ENCODE measurements at regions not wholly inside any gene's neighbourhood (a gene's known extent, or its start where the extent isn't known, plus 50 kb on each side); places are given as distances from the start of the nearest gene placed in this dataset.
"Not testable (repeated sequence)": the region's sequence is repeated elsewhere in the genome, so short reads cannot be mapped to it uniquely, and the experiment has no call there.

DNA sequence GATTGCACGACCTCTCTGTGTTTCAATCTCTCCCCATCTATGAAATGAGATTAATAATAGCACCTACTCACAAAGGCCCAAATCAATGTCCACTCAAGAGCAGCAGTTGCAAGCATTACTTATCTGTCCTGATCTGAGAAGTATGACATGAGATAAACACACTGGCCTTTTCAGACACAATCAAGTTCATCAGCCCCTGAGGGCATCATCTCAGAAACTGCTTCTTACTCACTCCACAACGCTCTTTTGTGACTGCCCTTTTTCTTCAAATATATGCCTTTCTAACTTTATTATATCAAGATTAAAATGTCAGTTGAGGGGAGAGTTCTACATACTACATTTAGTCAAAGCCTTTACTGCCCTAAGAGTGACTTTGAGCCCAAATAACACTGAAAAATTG, 371.9 kb upstream of the SPAG17 start:
- 64% methylated on average over 2 of the region's 2 CpGs for WGBS (ENCODE audit: insufficient coverage)
- no peaks in the 10 kb centered on the region for H3K36me3 ChIP-seq (ENCODE audit: control insufficient read depth, insufficient read depth, low read length)
- Mint-ChIP-seq H3K27ac (no peak overlapping the region), H3K4me1 (no peaks in the 10 kb centered on the region), H3K9me3 (peaks cover 11 to 16% of the 10 kb centered on the region in 2 donors), H3K36me3 (no peaks in the 10 kb centered on the region), H3K4me3 (no peak overlapping the region), H3K27me3 (ENCODE audit: low read depth in 2 of 2) (no peaks in the 10 kb centered on the region)
- H3K27me3 ChIP-seq (ENCODE audit: control insufficient read depth, insufficient read depth, low read length) = no peaks in the 10 kb centered on the region
- H3K9me3 ChIP-seq (ENCODE audit: control insufficient read depth, insufficient read depth, low read length) = no peaks in the 10 kb centered on the region
- intact Hi-C loops (cut with micrococcal nuclease) = no loop called here
- no peak overlapping the region for H3K4me3 ChIP-seq (ENCODE audit: low read length)
- no peak for TF ChIP-seq CTCF (IDR thresholded peaks at IDR 0.05)
- no peaks in the 10 kb centered on the region for H3K4me1 ChIP-seq (ENCODE audit: control insufficient read depth, insufficient read depth, low read length)
- no peak overlapping the region for H3K27ac ChIP-seq (ENCODE audit: low read length)
- DNase-seq (no peak), ATAC-seq (no peak)

DNA sequence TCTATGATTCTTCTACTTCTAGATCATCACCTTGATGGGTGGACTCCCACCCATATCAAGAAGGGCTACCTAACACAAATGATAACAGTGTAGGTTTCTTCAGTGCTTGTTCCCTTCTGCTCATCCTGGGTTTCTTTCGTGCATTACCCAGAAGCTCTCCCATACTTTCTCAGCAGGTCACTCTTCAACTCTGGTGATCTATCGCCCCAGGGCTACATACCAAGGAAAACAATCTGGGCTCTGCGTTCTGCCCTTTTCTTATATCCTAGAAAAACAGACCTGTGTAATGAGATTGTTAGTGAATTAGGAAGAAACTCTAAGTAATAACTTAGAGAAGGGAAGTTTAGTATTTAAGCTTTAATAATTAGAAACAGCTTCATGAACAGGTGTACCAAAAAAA, 370.6 kb upstream of the SPAG17 start:
- 84% methylated on average over 2 of the region's 3 CpGs for WGBS (ENCODE audit: insufficient coverage)
- TF ChIP-seq CTCF (IDR thresholded peaks at IDR 0.05) = no peak
- no peak overlapping the region for H3K4me3 ChIP-seq (ENCODE audit: low read length)

GRCh38 chr1:118535901-118536300, 350.9 kb upstream of the SPAG17 start:
- H3K4me1 Mint-ChIP-seq = no peaks in the 10 kb centered on the region
- no peak overlapping the region for H3K27ac ChIP-seq (ENCODE audit: low read length)
- DNase-seq (no peak), ATAC-seq (no peak)
- H3K27me3 Mint-ChIP-seq (ENCODE audit: low read depth in 2 of 2) = no peaks in the 10 kb centered on the region
- H3K9me3 Mint-ChIP-seq = peaks cover 10 to 16% of the 10 kb centered on the region in 2 donors
- TF ChIP-seq CTCF (IDR thresholded peaks at IDR 0.05) = no peak
- H3K9me3 ChIP-seq (ENCODE audit: control insufficient read depth, insufficient read depth, low read length) = no peaks in the 10 kb centered on the region
- no peaks in the 10 kb centered on the region for H3K27me3 ChIP-seq (ENCODE audit: control insufficient read depth, insufficient read depth, low read length)
- no peaks in the 10 kb centered on the region for H3K4me1 ChIP-seq (ENCODE audit: control insufficient read depth, insufficient read depth, low read length)
- H3K27ac Mint-ChIP-seq = no peak overlapping the region
- no peaks in the 10 kb centered on the region for H3K36me3 ChIP-seq (ENCODE audit: control insufficient read depth, insufficient read depth, low read length)
- no peak overlapping the region for H3K4me3 ChIP-seq (ENCODE audit: low read length)
- peaks cover 10% of the 10 kb centered on the region for H3K36me3 Mint-ChIP-seq
- intact Hi-C loops (cut with micrococcal nuclease) = no loop called here
- H3K4me3 Mint-ChIP-seq = no peak overlapping the region
- 80% methylated on average over 2 of the region's 3 CpGs for WGBS (ENCODE audit: insufficient coverage)

More for the DNA sequence above, 370.6 kb upstream of the SPAG17 start:
- Mint-ChIP-seq H3K27me3 (ENCODE audit: low read depth in 2 of 2) (no peaks in the 10 kb centered on the region), H3K4me1 (no peaks in the 10 kb centered on the region), H3K36me3 (no peaks in the 10 kb centered on the region), H3K27ac (no peak overlapping the region), H3K4me3 (no peak overlapping the region), H3K9me3 (peaks cover 10 to 17% of the 10 kb centered on the region in 2 donors)
- Histone ChIP-seq H3K36me3 (ENCODE audit: control insufficient read depth, insufficient read depth, low read length) (no peaks in the 10 kb centered on the region), H3K27me3 (ENCODE audit: control insufficient read depth, insufficient read depth, low read length) (no peaks in the 10 kb centered on the region), H3K4me1 (ENCODE audit: control insufficient read depth, insufficient read depth, low read length) (no peaks in the 10 kb centered on the region), H3K9me3 (ENCODE audit: control insufficient read depth, insufficient read depth, low read length) (no peaks in the 10 kb centered on the region), H3K27ac (ENCODE audit: low read length) (no peak overlapping the region)
- ATAC-seq (no peak), DNase-seq (no peak)
- intact Hi-C loops (cut with micrococcal nuclease) = no loop called here

GRCh38 chr1:118511922-118512321, 326.9 kb upstream of the SPAG17 start:
- H3K4me1 Mint-ChIP-seq; H3K4me1 ChIP-seq (ENCODE audit: control insufficient read depth, insufficient read depth, low read length); H3K36me3 Mint-ChIP-seq; H3K27ac Mint-ChIP-seq; H3K27ac ChIP-seq (ENCODE audit: low read length); ATAC-seq; H3K27me3 ChIP-seq (ENCODE audit: control insufficient read depth, insufficient read depth, low read length); H3K4me3 ChIP-seq (ENCODE audit: low read length); H3K36me3 ChIP-seq (ENCODE audit: control insufficient read depth, insufficient read depth, low read length); intact Hi-C loops (cut with micrococcal nuclease); H3K9me3 ChIP-seq (ENCODE audit: control insufficient read depth, insufficient read depth, low read length); DNase-seq; H3K4me3 Mint-ChIP-seq; H3K27me3 Mint-ChIP-seq (ENCODE audit: low read depth in 2 of 2): not testable (repeated sequence)
- WGBS (ENCODE audit: insufficient coverage) = 80% methylated on average over 1 of the region's 1 CpG
- H3K9me3 Mint-ChIP-seq = peaks cover 8 to 18% of the 10 kb centered on the region in 2 donors

Measured in natural killer cell (primary cell).